SK-N-MC (cell line): ENCODE measurements at regions not wholly inside any gene's neighbourhood (a gene's known extent, or its start where the extent isn't known, plus 50 kb on each side); places are given as distances from the start of the nearest gene placed in this dataset.

Experiments used
- DNase-seq: peaks from one replicate; pipeline ENCODE4 v3.0.0-alpha.2; 2011; ENCODE audit warnings: low read depth, low spot score
- H3K27ac ChIP-seq: fragments of 200-600 bp; sonication (generic); 2 replicates; pipeline ENCODE4 v1.5.1; 2016; ENCODE audit warnings: mixed run types
- H3K36me3 ChIP-seq: fragments of 200-600 bp; sonication (generic); 2 replicates; pipeline ENCODE4 v1.6.1; 2017; ENCODE audit warnings: antibody characterized with exemption, low read length, mixed read lengths; ENCODE audit not compliant: insufficient read depth
- H3K4me3 ChIP-seq: fragments of 200-600 bp; sonication (generic); 2 replicates; pipeline ENCODE4 v1.5.1; 2016
- H3K9ac ChIP-seq: fragments of 200-600 bp; sonication (generic); 2 replicates; pipeline ENCODE4 v1.8.0; 2017; ENCODE audit warnings: mixed run types, mixed read lengths; ENCODE audit not compliant: insufficient read length
- H3K9me3 ChIP-seq: fragments of 200-600 bp; sonication (generic); 2 replicates; pipeline ENCODE4 v1.6.1; 2017; ENCODE audit warnings: low read depth, mild to moderate bottlenecking, antibody characterized with exemption, low read length, moderate library complexity, mixed read lengths
- EZH2 ChIP-seq: fragments of 200-600 bp; sonication (generic); IDR thresholded peaks from one replicate; pipeline ENCODE4 v1.6.1; 2017; ENCODE audit warnings: antibody characterized with exemption
- FOXP2 ChIP-seq: optimal IDR thresholded peaks from 2 replicates; pipeline ENCODE3; 2011; ENCODE audit warnings: mild to moderate bottlenecking, moderate library complexity; ENCODE audit not compliant: insufficient read depth; ENCODE audit errors: extremely low read length, control extremely low read depth
- POLR2AphosphoS5 ChIP-seq: IDR thresholded peaks from 2 replicates; pipeline ENCODE4 v1.6.1; 2012; ENCODE audit warnings: mild to moderate bottlenecking, low read depth, low read length, borderline replicate concordance

DNA sequence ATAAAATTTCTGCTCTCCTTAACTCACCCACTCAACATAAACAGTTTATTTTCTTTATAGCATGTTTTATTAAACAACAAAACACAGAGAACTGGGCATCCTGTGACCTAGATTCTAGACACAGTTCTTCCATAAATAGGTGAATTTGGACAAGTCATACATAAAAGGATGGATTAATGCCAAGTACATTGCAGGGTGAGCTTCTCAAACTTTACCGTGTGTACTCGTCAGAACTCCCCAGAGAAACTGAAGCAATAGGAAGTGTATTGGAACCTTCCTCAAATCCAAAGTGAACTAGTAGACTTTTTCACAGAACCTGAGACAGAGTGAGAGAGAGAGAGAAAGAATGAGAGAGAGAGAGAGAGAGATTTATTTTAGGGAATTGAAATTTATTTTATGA is 139.7 kb downstream of the CD47 start:
- no peak overlapping the region for H3K27ac ChIP-seq
- TF ChIP-seq EZH2 = no peak
- TF ChIP-seq FOXP2 = no peak
- TF ChIP-seq POLR2AphosphoS5 = no peak
- no peak for DNase-seq
- H3K4me3 ChIP-seq = no peak overlapping the region
- no peaks in the 10 kb centered on the region for H3K36me3 ChIP-seq
- H3K9me3 ChIP-seq = no peaks in the 10 kb centered on the region
- no peak overlapping the region for H3K9ac ChIP-seq

DNA sequence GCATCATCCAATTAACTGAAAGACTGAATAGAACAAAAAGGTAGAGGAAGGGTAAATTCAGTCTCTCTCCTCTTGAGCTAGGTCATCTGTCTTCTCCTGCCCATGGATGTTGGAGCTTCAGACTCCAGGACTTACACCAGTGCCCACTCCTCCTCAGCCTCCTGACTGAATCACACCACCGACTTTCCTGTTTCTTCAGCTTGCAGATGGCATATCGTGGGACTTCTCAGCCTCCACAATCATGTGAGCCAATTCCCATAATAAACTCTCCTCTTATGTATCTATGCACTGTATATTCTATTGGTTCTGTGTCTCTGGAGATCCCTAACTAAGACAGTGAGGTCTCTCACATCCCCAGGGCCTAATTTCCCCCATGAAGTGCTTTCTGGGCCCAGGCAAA is 140.4 kb downstream of the CD47 start:
- no peaks in the 10 kb centered on the region for H3K36me3 ChIP-seq
- H3K9me3 ChIP-seq = no peaks in the 10 kb centered on the region
- H3K9ac ChIP-seq = no peak overlapping the region
- TF ChIP-seq EZH2 (no peak), FOXP2 (no peak), POLR2AphosphoS5 (no peak)
- DNase-seq = no peak
- H3K4me3 ChIP-seq = no peak overlapping the region
- no peak overlapping the region for H3K27ac ChIP-seq

DNA sequence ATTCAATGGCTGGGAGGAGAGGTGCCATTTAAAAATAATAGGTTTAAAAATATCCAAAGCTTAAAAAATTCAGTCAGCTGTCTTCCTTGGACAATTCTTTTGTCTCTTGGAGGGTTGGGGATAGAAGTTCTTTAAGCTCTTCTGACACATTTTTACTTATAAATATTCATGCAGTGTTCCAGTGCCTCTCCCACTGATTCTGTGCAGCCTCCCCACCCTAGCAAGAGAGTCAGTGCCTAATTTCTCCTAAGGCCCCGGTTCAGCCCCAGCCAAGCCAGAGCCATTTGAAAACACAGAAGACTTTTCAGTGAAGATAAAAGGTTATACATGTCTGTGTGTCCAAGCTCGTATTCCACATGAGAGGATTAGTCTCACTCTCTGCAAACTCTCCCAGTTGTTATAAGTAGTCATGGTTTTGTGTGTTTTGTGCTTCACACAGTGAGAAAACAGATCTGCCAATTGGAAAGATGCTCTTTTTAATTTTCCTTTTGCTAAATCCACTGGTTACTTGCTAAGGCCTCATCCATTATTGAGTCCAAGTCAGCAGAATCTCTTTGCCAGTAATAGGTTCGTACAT is 141.3 kb downstream of the CD47 start:
- DNase-seq = no peak
- TF ChIP-seq EZH2 = no peak
- TF ChIP-seq POLR2AphosphoS5 = no peak
- TF ChIP-seq FOXP2 = no peak
- Histone ChIP-seq H3K9me3 (no peaks in the 10 kb centered on the region), H3K36me3 (no peaks in the 10 kb centered on the region), H3K27ac (no peak overlapping the region), H3K4me3 (no peak overlapping the region), H3K9ac (no peak overlapping the region)

GRCh38 chr3:107947203-107947602 is 143.6 kb downstream of the CD47 start:
- Histone ChIP-seq H3K9me3 (no peaks in the 10 kb centered on the region), H3K27ac (no peak overlapping the region), H3K36me3 (no peaks in the 10 kb centered on the region), H3K4me3 (no peak overlapping the region), H3K9ac (no peak overlapping the region)
- no peak for TF ChIP-seq POLR2AphosphoS5
- no peak for TF ChIP-seq EZH2
- TF ChIP-seq FOXP2 = no peak
- no peak for DNase-seq

GRCh38 chr3:107946700-107947099 is 144.1 kb downstream of the CD47 start:
- H3K9me3 ChIP-seq = no peaks in the 10 kb centered on the region
- no peak overlapping the region for H3K9ac ChIP-seq
- H3K27ac ChIP-seq = no peak overlapping the region
- DNase-seq = no peak
- TF ChIP-seq FOXP2 (no peak), POLR2AphosphoS5 (no peak), EZH2 (no peak)
- H3K4me3 ChIP-seq = no peak overlapping the region
- no peaks in the 10 kb centered on the region for H3K36me3 ChIP-seq

DNA sequence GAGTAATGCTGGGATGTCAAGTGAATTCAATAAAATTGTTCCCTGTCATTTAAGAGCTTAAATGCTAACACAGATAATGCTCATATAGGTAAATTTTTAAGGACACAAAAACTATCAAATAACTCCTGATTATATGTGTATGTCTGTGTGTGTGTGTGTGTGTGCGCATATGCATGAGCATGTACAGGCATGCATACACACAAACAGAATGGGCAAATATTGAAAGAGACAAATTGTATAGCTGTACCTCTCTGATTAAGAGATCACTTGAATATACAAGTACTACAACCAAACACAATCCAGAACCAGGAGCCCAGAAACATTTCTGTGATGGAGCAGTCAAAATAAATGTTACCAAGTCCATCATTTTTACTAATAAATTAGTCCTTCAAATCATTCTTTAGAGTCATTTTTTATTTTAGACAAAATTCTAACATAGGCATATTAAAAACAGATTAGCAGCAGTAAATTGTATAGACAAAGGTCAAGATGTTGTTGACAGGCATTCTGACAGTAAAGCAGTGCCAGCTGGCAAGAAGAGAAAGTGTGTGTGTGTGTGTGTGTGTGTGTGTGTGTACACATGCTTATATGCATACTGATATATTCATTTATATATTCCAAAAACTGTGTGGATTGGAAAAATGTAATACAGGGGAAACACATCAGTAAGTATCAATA is 145.3 kb downstream of the CD47 start:
- no peak overlapping the region for H3K27ac ChIP-seq

GRCh38 chr3:107943786-107944523 is 146.9 kb downstream of the CD47 start:
- H3K4me3 ChIP-seq = no peak overlapping the region
- no peak for DNase-seq
- H3K9ac ChIP-seq = no peak overlapping the region
- no peak overlapping the region for H3K27ac ChIP-seq
- no peaks in the 10 kb centered on the region for H3K9me3 ChIP-seq
- TF ChIP-seq EZH2 (no peak), FOXP2 (no peak), POLR2AphosphoS5 (no peak)
- no peaks in the 10 kb centered on the region for H3K36me3 ChIP-seq

More for the DNA sequence above, 145.3 kb downstream of the CD47 start:
- Histone ChIP-seq H3K9ac (no peak overlapping the region), H3K9me3 (no peaks in the 10 kb centered on the region), H3K4me3 (no peak overlapping the region), H3K36me3 (no peaks in the 10 kb centered on the region)
- DNase-seq = no peak
- TF ChIP-seq EZH2 (no peak), FOXP2 (no peak), POLR2AphosphoS5 (no peak)

- DNase-seq = no peak
- no peak overlapping the region for H3K9ac ChIP-seq
Observed at GRCh38 chr3:107942951-107943749, 147.7 kb downstream of the CD47 start.

More at GRCh38 chr3:107942951-107943749, 147.7 kb downstream of the CD47 start:
- TF ChIP-seq EZH2 = no peak
- TF ChIP-seq POLR2AphosphoS5 = no peak
- TF ChIP-seq FOXP2 = no peak
- H3K36me3 ChIP-seq = no peaks in the 10 kb centered on the region
- H3K4me3 ChIP-seq = no peak overlapping the region
- no peak overlapping the region for H3K27ac ChIP-seq
- no peaks in the 10 kb centered on the region for H3K9me3 ChIP-seq
